Activated naive CD4-positive, alpha-beta T cell treated with anti-CD3 and anti-CD28 coated beads, Interleukin-2, amount 50 U/mL, for 24 hours (primary cell): ENCODE measurements at regions not wholly inside any gene's neighbourhood (a gene's known extent, or its start where the extent isn't known, plus 50 kb on each side); places are given as distances from the start of the nearest gene placed in this dataset.
"Not testable (repeated sequence)": the region's sequence is repeated elsewhere in the genome, so short reads cannot be mapped to it uniquely, and the experiment has no call there.

Source experiments
- H3K27ac Mint-ChIP-seq: one replicate; pipeline ENCODE4 v1.8.0; 2021; ENCODE audit warnings: mild to moderate bottlenecking, mixed read lengths
- H3K27me3 Mint-ChIP-seq: one replicate; pipeline ENCODE4 v1.8.0; 2021; ENCODE audit warnings: mixed read lengths
- H3K36me3 Mint-ChIP-seq: one replicate; pipeline ENCODE4 v1.8.0; 2021; ENCODE audit warnings: mixed read lengths
- H3K4me1 Mint-ChIP-seq: one replicate; pipeline ENCODE4 v1.8.0; 2021; ENCODE audit warnings: mixed read lengths
- H3K4me3 Mint-ChIP-seq: one replicate; pipeline ENCODE4 v1.8.0; 2021; ENCODE audit warnings: mild to moderate bottlenecking, mixed read lengths
- H3K9me3 Mint-ChIP-seq: one replicate; pipeline ENCODE4 v1.8.0; 2021; ENCODE audit warnings: mixed read lengths

DNA sequence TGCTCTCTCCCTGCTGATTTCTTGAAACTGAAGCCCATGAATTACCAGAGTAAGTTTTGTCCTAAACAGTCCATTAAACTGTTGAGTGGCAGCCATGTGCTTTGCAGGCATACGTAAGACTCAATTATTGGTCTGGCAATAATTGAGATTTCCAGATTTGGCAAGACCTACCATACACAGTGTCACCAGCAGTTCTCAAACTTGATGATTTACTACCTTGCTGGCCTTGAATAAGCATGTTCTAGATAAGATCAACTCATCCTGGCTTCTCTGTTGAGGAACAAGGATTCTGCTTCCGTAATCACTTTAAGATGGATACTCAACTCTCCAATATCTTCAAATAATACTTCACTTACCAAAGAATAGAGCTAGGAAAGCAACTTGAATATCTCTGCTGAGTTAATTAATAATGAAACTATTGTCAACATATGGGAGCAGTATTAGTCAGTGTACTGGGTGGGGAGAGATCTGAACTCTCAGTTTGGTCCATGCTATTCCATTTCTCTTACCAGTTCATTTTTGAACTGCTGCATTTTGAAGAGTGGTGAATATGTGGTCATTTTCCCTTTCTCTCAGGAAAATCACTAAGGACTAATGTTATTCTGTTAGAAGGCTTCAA is 181.4 kb downstream of the IPMK start:
- H3K4me3 Mint-ChIP-seq = no peak overlapping the region
- no peaks in the 10 kb centered on the region for H3K9me3 Mint-ChIP-seq
- peaks cover 2% of the 10 kb centered on the region for H3K27me3 Mint-ChIP-seq
- no peak overlapping the region for H3K27ac Mint-ChIP-seq
- no peaks in the 10 kb centered on the region for H3K36me3 Mint-ChIP-seq
- H3K4me1 Mint-ChIP-seq = no peaks in the 10 kb centered on the region

DNA sequence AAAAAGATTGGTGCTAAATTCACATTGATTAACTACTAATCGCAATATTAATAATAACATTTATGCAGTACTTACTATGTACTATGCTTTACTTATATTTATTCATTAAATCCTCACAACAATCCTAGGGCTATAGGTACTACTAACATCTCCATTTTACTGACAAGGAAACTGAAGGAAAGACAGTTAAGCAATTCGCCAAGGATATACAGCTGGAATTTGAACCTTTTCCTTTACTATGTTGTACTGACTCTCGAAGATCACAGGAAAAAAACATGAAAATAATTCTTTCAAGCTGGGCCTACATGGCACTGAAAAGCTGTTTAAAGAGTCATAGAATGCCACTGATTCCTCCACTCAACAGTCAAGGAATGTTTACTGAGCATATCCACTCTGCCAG is 185.4 kb downstream of the IPMK start:
- Mint-ChIP-seq H3K4me3 (no peak overlapping the region), H3K4me1 (no peaks in the 10 kb centered on the region), H3K27ac (no peak overlapping the region), H3K36me3 (no peaks in the 10 kb centered on the region), H3K9me3 (no peaks in the 10 kb centered on the region), H3K27me3 (peaks cover 2% of the 10 kb centered on the region)

DNA sequence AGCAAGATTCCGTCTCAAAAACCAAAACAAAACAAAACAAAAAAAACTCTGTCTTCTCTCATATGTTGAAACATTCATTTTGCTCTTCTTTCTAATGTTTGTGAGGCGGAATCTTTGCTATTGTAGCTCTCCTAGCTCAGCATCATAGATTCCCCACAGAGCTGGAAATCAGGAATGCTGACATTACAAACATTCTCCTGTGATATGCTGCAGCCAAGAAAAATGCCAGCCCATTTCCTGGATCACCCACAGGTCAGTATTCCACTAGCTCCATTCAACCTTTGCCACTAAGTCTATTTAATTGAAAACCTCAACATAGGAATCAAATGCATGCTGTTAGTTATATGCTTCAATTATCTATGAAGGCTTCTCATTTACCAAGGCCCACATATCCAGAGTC is 186.3 kb downstream of the IPMK start:
- Mint-ChIP-seq H3K36me3 (no peaks in the 10 kb centered on the region), H3K4me3 (no peak overlapping the region), H3K9me3 (no peaks in the 10 kb centered on the region), H3K4me1 (no peaks in the 10 kb centered on the region), H3K27ac (no peak overlapping the region), H3K27me3 (peaks cover 2% of the 10 kb centered on the region)

DNA sequence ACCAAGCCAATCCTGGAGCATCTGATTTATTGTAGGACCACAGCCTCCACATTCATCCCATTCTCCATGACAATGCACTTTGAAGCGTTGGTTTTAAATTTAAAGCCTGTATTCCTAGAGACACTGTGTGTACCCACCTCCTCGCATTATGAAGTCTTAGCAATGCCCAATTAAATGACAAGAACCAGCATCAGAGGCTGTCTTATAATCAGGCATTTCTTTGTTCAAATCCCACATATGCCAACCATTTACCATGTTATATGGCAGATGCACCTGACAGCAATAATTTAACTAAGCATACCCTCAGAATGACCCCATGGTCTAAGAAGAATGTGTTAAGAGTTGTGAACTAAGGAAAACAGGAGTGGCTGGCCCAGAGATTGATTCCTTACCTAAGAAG is 188.2 kb downstream of the IPMK start:
- H3K36me3 Mint-ChIP-seq = no peaks in the 10 kb centered on the region

DNA sequence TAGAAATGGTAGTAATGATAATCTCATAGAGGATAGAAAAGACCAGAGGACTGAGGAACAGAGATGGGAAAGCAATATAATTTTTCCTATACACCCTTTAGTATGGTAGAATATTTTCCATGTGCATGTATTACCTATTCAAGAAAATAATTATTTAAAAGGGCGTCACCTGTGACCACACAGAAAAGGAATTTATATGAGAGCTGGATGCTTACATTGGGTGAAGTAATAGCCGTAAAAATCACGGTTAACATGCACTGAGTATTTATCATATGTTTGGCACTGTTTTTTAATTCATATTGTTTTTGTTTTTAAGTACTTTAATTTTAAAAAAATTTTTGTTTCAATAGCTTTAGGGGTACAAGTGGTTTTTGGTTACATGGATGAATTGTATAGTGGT is 195.1 kb downstream of the IPMK start:
- Mint-ChIP-seq H3K4me3 (no peak overlapping the region), H3K9me3 (no peaks in the 10 kb centered on the region), H3K27me3 (peaks cover 10% of the 10 kb centered on the region), H3K27ac (no peak overlapping the region), H3K4me1 (no peaks in the 10 kb centered on the region), H3K36me3 (no peaks in the 10 kb centered on the region)

More for the DNA sequence above, 188.2 kb downstream of the IPMK start:
- Mint-ChIP-seq H3K9me3 (no peaks in the 10 kb centered on the region), H3K4me1 (no peaks in the 10 kb centered on the region), H3K27me3 (peaks cover 2% of the 10 kb centered on the region), H3K4me3 (no peak overlapping the region), H3K27ac (no peak overlapping the region)

DNA sequence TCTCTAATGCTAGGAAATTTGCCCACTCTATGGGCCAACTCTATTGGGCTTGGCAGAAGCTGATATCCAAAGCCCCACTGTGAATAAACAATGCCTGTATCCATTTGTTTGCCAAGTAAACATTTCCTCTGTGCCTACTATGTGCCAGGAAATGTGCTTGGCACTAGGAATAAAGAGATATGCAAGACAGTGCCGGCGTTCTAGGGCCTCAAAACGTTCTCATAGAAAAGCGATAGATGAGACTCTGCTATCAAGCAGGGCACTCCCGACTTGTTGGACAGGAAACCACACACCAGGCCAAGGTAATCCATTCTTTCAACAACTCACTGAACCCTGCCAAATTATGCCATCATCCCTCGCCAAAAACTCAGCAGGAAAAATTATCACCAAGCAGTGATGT is 196.7 kb downstream of the IPMK start:
- Mint-ChIP-seq H3K27ac (no peak overlapping the region), H3K27me3 (peaks cover 13% of the 10 kb centered on the region)

DNA sequence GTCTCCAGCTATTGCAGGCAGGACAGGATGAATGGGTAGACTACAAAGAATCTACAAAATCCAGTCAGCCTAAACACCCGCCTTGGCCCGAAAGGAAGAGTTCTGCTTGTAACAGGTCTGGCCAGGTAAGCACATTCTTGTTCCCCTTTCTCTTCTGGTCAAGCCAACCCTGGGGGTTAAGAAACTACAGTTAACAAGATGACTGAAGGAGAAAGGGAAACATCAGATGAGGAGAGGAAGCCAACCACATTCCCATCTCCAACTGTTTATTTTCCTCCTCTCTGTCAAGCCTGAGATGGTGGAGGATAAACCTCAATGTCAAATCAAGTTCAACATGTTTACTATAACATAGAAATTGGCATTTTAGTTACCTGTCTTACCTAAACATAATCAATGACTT is 198.9 kb downstream of the IPMK start:
- Mint-ChIP-seq H3K4me3 (no peak overlapping the region), H3K36me3 (no peaks in the 10 kb centered on the region), H3K4me1 (no peaks in the 10 kb centered on the region), H3K27me3 (peaks cover 13% of the 10 kb centered on the region), H3K9me3 (no peaks in the 10 kb centered on the region), H3K27ac (no peak overlapping the region)

More for the DNA sequence above, 196.7 kb downstream of the IPMK start:
- Mint-ChIP-seq H3K4me3 (no peak overlapping the region), H3K36me3 (no peaks in the 10 kb centered on the region), H3K4me1 (no peaks in the 10 kb centered on the region), H3K9me3 (no peaks in the 10 kb centered on the region)

DNA sequence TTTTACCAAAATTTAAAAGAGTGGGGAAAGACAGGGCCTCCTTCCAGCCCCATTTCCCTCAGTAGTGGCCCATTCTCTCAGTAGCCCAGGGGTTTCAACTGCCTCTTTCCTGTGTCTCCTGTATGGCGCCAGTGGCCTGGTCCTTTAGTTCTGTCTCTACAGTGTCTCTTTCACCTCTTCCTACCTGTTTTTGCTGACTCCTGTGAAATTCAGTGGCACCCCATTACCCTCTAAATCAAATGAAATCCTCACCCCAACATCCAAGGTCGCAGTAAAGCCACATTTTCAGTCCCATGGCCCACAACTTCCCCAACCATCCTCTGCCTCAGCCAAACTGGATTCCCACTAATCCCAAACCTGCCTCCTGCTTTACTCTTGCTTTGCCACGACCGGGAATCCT is 200.7 kb downstream of the IPMK start:
- peaks cover 9% of the 10 kb centered on the region for H3K27me3 Mint-ChIP-seq
- no peaks in the 10 kb centered on the region for H3K9me3 Mint-ChIP-seq
- H3K36me3 Mint-ChIP-seq = no peaks in the 10 kb centered on the region
- no peak overlapping the region for H3K27ac Mint-ChIP-seq
- H3K4me3 Mint-ChIP-seq = no peak overlapping the region
- H3K4me1 Mint-ChIP-seq = no peaks in the 10 kb centered on the region

DNA sequence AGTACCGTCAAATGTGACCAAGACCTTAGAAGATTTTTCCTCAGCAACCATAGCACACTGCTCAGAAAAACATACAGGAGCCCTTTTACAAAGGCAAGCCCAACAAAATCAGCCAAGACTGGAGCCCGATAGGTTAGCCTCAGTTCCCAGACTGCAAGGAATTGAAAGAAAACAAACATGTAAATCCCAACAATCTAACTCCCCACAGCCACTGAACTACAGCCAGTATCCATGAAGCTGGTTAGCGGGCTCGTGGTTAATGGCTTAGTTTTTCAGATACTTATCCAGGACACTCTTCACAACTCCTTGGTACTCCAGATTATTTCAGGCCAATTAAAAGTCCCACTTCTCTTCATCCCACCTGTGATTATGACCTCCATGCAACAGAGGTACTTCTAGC is 201.6 kb downstream of the IPMK start:
- no peak overlapping the region for H3K27ac Mint-ChIP-seq
- H3K9me3 Mint-ChIP-seq = no peaks in the 10 kb centered on the region
- H3K36me3 Mint-ChIP-seq = no peaks in the 10 kb centered on the region
- no peaks in the 10 kb centered on the region for H3K4me1 Mint-ChIP-seq
- no peak overlapping the region for H3K4me3 Mint-ChIP-seq
- peaks cover 9% of the 10 kb centered on the region for H3K27me3 Mint-ChIP-seq

DNA sequence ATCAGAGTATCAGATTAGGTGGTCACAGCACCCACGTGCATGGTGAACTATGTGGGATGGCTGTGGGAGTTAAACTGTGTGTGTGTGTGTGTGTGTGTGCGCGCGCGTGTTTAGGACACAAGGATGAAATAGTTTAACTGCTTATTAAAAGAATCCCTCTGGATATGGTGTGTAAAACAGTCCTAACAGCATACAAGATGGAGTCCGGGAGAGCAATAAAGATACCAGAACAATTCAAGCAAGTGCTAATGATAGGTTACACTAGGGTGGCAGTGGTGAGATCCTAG is 202.2 kb downstream of the IPMK start:
- no peaks in the 10 kb centered on the region for H3K9me3 Mint-ChIP-seq
- no peak overlapping the region for H3K27ac Mint-ChIP-seq
- H3K4me1 Mint-ChIP-seq = no peaks in the 10 kb centered on the region
- H3K36me3 Mint-ChIP-seq = no peaks in the 10 kb centered on the region
- peaks cover 9% of the 10 kb centered on the region for H3K27me3 Mint-ChIP-seq
- H3K4me3 Mint-ChIP-seq = no peak overlapping the region

DNA sequence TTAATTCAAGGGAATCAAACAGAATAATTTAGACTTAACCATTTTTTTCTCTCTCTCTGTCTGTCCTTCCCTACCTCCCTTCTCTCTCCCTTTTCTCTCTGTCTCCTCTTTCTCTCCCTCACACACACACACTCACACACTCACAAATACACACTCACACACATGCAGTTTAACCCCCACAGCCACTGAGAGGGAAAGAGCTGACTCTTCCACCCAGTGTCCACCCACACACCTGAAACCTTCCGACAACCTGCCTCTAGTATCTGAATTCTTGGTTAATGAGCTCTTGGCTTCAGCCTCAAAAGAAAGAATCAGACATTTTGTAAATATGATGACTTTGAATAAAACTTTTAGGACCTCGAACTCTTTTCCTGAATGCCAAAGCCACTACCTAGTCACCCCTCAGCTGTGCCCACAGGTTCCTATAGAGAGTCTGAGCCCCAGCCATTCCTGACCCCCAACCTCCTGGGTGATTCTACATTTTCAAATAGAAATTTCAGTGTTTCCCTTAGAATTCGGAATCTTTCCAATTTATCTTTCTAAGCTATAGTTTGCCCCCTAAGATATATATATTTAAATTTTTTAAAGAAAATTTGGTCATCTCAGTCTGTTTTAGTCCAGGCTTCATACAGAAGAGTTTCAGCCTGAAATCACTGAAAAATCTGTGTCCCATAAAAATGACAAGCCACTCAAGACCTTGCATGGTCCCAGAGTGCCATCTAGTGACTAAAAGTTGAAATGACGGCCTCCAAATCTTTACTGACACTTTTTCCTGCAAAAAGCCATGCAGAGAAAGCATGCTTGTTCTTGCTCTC is 202.8 kb downstream of the IPMK start:
- H3K27me3 Mint-ChIP-seq = peaks cover 9% of the 10 kb centered on the region
- H3K4me3 Mint-ChIP-seq = no peak overlapping the region
- H3K4me1 Mint-ChIP-seq = no peaks in the 10 kb centered on the region
- no peak overlapping the region for H3K27ac Mint-ChIP-seq
- H3K9me3 Mint-ChIP-seq = no peaks in the 10 kb centered on the region
- no peaks in the 10 kb centered on the region for H3K36me3 Mint-ChIP-seq

DNA sequence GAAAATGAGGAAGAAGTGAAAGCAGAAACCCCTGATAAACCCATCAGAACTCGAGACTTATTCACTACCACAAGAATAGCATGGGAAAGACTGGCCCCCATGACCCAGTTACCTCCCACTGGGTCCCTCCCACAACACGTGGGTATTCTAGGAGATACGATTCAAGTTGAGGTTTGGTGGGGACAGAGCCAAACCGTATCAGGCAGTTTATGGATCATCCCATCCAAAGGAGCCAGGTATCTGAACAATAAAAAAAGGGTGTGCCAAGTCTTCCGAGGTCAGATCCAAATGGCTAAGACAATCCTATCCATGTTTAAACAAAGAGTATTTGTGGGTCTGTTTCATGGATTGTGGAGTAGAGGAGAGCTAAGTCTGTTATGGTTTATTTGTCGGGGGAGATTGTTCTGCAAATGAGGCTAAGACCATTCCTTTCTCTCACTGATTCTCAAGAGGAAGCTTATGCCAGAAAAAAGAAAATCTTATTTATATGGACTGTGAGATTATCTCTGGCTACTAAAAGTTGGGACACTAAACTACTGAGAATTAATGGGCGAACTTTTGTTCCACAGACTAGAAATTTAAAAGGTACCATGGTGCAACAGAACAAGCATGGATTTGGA is 203.7 kb downstream of the IPMK start:
- Mint-ChIP-seq H3K36me3 (no peaks in the 10 kb centered on the region), H3K4me3 (no peak overlapping the region), H3K9me3 (no peaks in the 10 kb centered on the region), H3K27me3 (peaks cover 7% of the 10 kb centered on the region), H3K27ac (no peak overlapping the region), H3K4me1 (no peaks in the 10 kb centered on the region)

DNA sequence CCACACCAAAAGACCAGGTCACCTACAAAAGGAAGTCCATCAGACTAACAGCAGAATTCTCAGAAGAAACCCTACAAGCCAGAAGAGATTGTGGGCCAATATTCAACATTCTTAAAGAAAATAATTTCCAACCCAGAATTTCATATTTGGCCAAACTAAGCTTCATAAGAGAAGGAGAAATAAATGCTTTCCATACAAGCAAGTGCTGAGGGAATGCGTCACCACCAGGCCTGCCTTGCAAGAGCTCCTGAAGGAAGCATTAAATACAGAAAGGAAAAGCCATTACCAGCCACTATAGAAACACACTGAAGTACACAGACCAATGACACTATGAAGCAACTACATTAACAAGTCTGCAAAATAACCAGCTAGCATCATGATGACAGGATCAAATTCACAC is 209.0 kb downstream of the IPMK start:
- H3K27me3 Mint-ChIP-seq, H3K4me3 Mint-ChIP-seq: not testable (repeated sequence)

DNA sequence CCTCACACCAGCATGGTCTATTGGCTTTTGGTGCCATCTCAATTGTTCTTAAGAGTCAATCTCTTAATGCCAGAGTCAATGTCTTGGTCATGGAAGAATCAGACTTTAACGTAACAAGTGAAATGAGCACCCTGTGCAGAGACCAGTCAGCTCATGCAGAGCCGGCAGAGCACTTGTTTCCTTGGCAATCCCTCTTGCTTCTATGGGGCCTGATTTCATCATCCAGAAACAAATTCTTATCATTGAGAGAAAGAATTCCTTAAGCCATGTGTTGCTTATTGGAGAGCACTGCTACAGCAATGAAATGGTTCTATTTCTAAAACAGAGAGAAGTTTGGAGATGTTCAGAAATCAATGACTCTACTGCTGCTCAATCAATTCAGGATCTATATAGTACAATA is 212.8 kb downstream of the IPMK start:
- Mint-ChIP-seq H3K4me3 (no peak overlapping the region), H3K36me3 (no peaks in the 10 kb centered on the region), H3K4me1 (no peaks in the 10 kb centered on the region), H3K9me3 (no peaks in the 10 kb centered on the region), H3K27me3 (peaks cover 1% of the 10 kb centered on the region), H3K27ac (no peak overlapping the region)

More for the DNA sequence above, 209.0 kb downstream of the IPMK start:
- H3K27ac Mint-ChIP-seq, H3K9me3 Mint-ChIP-seq, H3K4me1 Mint-ChIP-seq, H3K36me3 Mint-ChIP-seq: not testable (repeated sequence)

DNA sequence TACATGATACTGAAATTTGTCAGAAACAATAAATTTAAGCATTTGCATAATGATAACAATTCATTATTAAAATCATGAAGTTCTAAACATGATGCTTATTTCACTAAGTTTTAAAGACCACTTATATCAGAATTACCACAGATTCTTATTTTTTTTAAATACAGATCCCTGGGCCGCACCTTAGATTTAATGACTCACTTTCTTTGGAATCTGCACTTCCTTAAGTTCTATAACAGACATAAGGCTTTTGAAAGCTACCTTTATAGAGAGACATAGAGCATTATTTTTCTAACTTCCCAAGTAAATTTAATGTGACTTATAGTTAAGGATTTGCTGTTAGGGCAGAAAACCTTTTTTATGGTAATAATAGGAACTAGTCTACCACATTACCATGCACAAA is 214.9 kb downstream of the IPMK start:
- Mint-ChIP-seq H3K27ac (no peak overlapping the region), H3K27me3 (peaks cover 1% of the 10 kb centered on the region), H3K4me1 (no peaks in the 10 kb centered on the region), H3K9me3 (no peaks in the 10 kb centered on the region), H3K4me3 (no peak overlapping the region), H3K36me3 (no peaks in the 10 kb centered on the region)

DNA sequence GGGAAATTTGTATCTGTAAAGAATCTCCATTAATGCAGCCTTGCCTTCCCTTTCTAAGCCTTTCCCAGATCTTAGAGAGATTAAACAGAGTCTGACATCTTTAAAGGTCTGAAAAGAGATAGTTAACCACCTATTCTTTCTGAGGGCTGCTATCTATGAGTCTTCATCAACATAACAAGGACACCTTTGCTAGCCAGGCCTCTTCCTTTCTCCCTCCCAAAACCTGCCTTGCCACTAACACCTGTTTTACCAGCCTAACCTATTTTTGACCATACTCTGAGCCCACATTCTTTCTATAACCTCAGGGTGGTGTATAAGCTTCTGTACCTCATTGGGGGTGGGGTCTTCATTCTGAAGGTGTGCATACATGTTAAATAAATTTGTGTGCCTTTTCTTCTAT is 217.1 kb downstream of the IPMK start:
- Mint-ChIP-seq H3K27ac (no peak overlapping the region), H3K9me3 (no peaks in the 10 kb centered on the region), H3K27me3 (peaks cover 1% of the 10 kb centered on the region), H3K36me3 (no peaks in the 10 kb centered on the region), H3K4me3 (no peak overlapping the region), H3K4me1 (no peaks in the 10 kb centered on the region)
